ENCODE measurements at regions not wholly inside any gene's neighbourhood (a gene's known extent, or its start where the extent isn't known, plus 50 kb on each side); places are given as distances from the start of the nearest gene placed in this dataset.

DNA sequence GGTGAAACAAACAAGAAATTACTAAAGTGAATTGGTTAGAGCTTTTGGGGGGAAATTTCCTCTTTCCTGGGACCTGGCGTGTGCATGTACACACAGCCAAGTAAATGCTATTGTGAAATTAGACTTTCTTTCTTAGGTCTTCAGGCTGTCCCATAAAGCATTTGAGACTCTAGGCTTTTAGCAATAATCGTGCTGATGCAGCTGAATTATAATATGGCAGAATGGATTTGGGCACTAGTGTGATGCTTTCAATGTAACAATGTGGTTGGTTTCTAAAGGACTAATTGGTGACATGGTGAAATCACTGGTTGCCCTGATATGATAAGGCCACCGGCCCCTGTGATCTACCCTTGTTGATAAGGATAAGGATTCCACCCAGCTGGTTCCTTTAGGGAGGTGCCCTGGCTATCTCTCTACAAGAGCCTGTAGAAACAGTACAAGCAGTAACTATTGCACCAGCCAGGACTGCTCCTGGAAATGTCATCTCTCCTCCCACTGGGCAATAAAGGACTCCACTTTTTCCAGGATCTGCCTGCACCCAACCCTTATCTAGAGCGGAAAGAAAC lies 164.1 kb downstream of the TFAP2A start:
- TF ChIP-seq CTCF (conservative IDR thresholded peaks at IDR 0.05; ENCODE audit: low read depth, low read length): no peak
- TF ChIP-seq EZH2 (IDR thresholded peaks at IDR 0.05; ENCODE audit: borderline replicate concordance, low read depth, low read length, poor library complexity, severe bottlenecking): no peak

All from A673 (cell line).